H1 (cell line): ENCODE measurements at regions not wholly inside any gene's neighbourhood (a gene's known extent, or its start where the extent isn't known, plus 50 kb on each side); places are given as distances from the start of the nearest gene placed in this dataset.

Source experiments
- ASH2L ChIP-seq: fragments of 200-600, 300-600 bp; sonication (generic); IDR thresholded peaks from one replicate; pipeline ENCODE4 v1.7.1; 2017; ENCODE audit warnings: low read length
- CBX8 ChIP-seq: fragments of 300-800, 300-1000 bp; sonication (generic); IDR thresholded peaks from 2 replicates; pipeline ENCODE4 v1.7.1; 2016; ENCODE audit warnings: low read depth, low read length, borderline replicate concordance
- RAD21 ChIP-seq, 2 experiments: IDR thresholded peaks in 1 of 2; conservative IDR thresholded peaks in 1 of 2; 2 replicates each; pipeline ENCODE4 v1.6.1; 2011; ENCODE audit warnings: low read depth in 2 of 2, low read length in 2 of 2, improper control_type of control experiment in 1 of 2, inconsistent platforms in 1 of 2, mild to moderate bottlenecking in 1 of 2, moderate library complexity in 1 of 2
- SIX5 ChIP-seq: IDR thresholded peaks from 2 replicates; pipeline ENCODE4 v1.6.1; 2011; ENCODE audit warnings: mild to moderate bottlenecking, low read depth, low read length
- TF ChIP-seq, protein P1 (sequence below): IDR thresholded peaks from 2 replicates; pipeline ENCODE4 v1.6.1; 2012; ENCODE audit warnings: inconsistent platforms

- no peak for TF ChIP-seq CBX8
- no peak for TF ChIP-seq ASH2L
- TF ChIP-seq, protein P1, sequence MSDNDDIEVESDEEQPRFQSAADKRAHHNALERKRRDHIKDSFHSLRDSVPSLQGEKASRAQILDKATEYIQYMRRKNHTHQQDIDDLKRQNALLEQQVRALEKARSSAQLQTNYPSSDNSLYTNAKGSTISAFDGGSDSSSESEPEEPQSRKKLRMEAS = no peak
- no peak for TF ChIP-seq RAD21 (IDR thresholded peaks at IDR 0.05 in 1 of 2, conservative IDR thresholded peaks at IDR 0.05 in 1 of 2; ENCODE audit: low read depth in 2 of 2, low read length in 2 of 2)
- no peak for TF ChIP-seq SIX5
These were observed 66.9 kb downstream of the FOXB1 start (continued) for GRCh38 chr15:60070838-60071493.
